NOMO-1 treated with DMSO at 0.1 percent for 48 hours (cell line): ENCODE measurements at regions not wholly inside any gene's neighbourhood (a gene's known extent, or its start where the extent isn't known, plus 50 kb on each side); places are given as distances from the start of the nearest gene placed in this dataset.

Experiments
- DNase-seq: peaks from one replicate; lab custom pipeline; 2025; ENCODE audit not compliant: unreplicated experiment; lab: John Stamatoyannopoulos, UW

GRCh38 chr5:18977880-18978279 lies 1010.1 kb downstream of the CDH18 start:
- DNase-seq = no peak

GRCh38 chr5:18984559-18985080 lies 1003.4 kb downstream of the CDH18 start:
- no peak for DNase-seq

- DNase-seq = no peak
Measured at GRCh38 chr5:18985171-18985758, 1002.7 kb downstream of the CDH18 start.

GRCh38 chr5:18987101-18987500 lies 1000.9 kb downstream of the CDH18 start:
- no peak for DNase-seq

GRCh38 chr5:18990852-18991251 lies 997.1 kb downstream of the CDH18 start:
- DNase-seq = no peak

GRCh38 chr5:18992264-18992663 lies 995.7 kb downstream of the CDH18 start:
- DNase-seq = no peak

- no peak for DNase-seq
Measured at GRCh38 chr5:18999478-18999877, 988.5 kb downstream of the CDH18 start.

- no peak for DNase-seq
Measured at GRCh38 chr5:19001054-19001453, 986.9 kb downstream of the CDH18 start.

GRCh38 chr5:19001539-19001938 lies 986.5 kb downstream of the CDH18 start:
- DNase-seq = no peak

- no peak for DNase-seq
Measured at GRCh38 chr5:19002111-19002510, 985.9 kb downstream of the CDH18 start.

GRCh38 chr5:19018822-19019221 lies 969.2 kb downstream of the CDH18 start:
- DNase-seq = no peak

GRCh38 chr5:19031491-19031890 lies 956.5 kb downstream of the CDH18 start:
- no peak for DNase-seq

- DNase-seq = no peak
Measured at GRCh38 chr5:19035816-19036215, 952.2 kb downstream of the CDH18 start.

- no peak for DNase-seq
Measured at GRCh38 chr5:19042106-19042505, 945.9 kb downstream of the CDH18 start.

- no peak for DNase-seq
Measured at GRCh38 chr5:19044311-19044710, 943.7 kb downstream of the CDH18 start.

GRCh38 chr5:19044931-19045695 lies 942.9 kb downstream of the CDH18 start:
- DNase-seq = no peak

- DNase-seq = no peak
Measured at GRCh38 chr5:19047277-19047676, 940.7 kb downstream of the CDH18 start.

GRCh38 chr5:19048726-19049125 lies 939.3 kb downstream of the CDH18 start:
- no peak for DNase-seq

- no peak for DNase-seq
Measured at GRCh38 chr5:19058216-19058615, 929.8 kb downstream of the CDH18 start.

GRCh38 chr5:19064094-19064493 lies 923.9 kb downstream of the CDH18 start:
- DNase-seq = no peak

- no peak for DNase-seq
Measured at GRCh38 chr5:19067741-19068140, 920.3 kb downstream of the CDH18 start.

- DNase-seq = no peak
Measured at GRCh38 chr5:19098434-19098833, 889.6 kb downstream of the CDH18 start.

GRCh38 chr5:19099195-19099594 lies 888.8 kb downstream of the CDH18 start:
- DNase-seq = no peak
